ENCODE measurements at regions not wholly inside any gene's neighbourhood (a gene's known extent, or its start where the extent isn't known, plus 50 kb on each side); places are given as distances from the start of the nearest gene placed in this dataset.
A peak's percentile ranks its signal among the peaks of the same experiment; 100 is the strongest.

- DNase-seq (ENCODE audit: low read depth), result no peak
Observed at GRCh38 chr1:30819244-30819571, 61.6 kb upstream of the LAPTM5 start.

- peak; percentile 32 for DNase-seq (ENCODE audit: low read depth)
Observed at GRCh38 chr1:30818568-30819243, 61.1 kb upstream of the LAPTM5 start.

GRCh38 chr1:30817548-30817947 is 60.0 kb upstream of the LAPTM5 start:
- no peak for DNase-seq (ENCODE audit: low read depth)

GRCh38 chr1:30817077-30817438 is 59.5 kb upstream of the LAPTM5 start:
- DNase-seq (ENCODE audit: low read depth), result no peak

- peak; percentile 96 for DNase-seq (ENCODE audit: low read depth)
Observed at GRCh38 chr1:30816211-30817076, 58.9 kb upstream of the LAPTM5 start.

GRCh38 chr1:30815556-30815955 is 58.0 kb upstream of the LAPTM5 start:
- DNase-seq (ENCODE audit: low read depth), result no peak

GRCh38 chr1:30814292-30814691 is 56.7 kb upstream of the LAPTM5 start:
- no peak for DNase-seq (ENCODE audit: low read depth)

GRCh38 chr1:30812076-30812475 is 54.5 kb upstream of the LAPTM5 start:
- DNase-seq (ENCODE audit: low read depth), result no peak

GRCh38 chr1:30811187-30811586 is 53.6 kb upstream of the LAPTM5 start:
- no peak for DNase-seq (ENCODE audit: low read depth)

GRCh38 chr1:30810416-30811080 is 53.0 kb upstream of the LAPTM5 start:
- no peak for DNase-seq (ENCODE audit: low read depth)

- DNase-seq (ENCODE audit: low read depth), result peak; percentile 95
Observed at GRCh38 chr1:30809514-30810263, 52.1 kb upstream of the LAPTM5 start.

- no peak for DNase-seq (ENCODE audit: low read depth)
Observed at GRCh38 chr1:30808067-30808662, 50.6 kb upstream of the LAPTM5 start.

GRCh38 chr1:30807318-30808066 is 49.9 kb upstream of the LAPTM5 start:
- peak; percentile 62 for DNase-seq (ENCODE audit: low read depth)

All from EH (cell line).